HG02943 (cell line): ENCODE measurements at regions not wholly inside any gene's neighbourhood (a gene's known extent, or its start where the extent isn't known, plus 50 kb on each side); places are given as distances from the start of the nearest gene placed in this dataset.

ENCODE experiments used
- ATAC-seq: cut with Tn5 transposase; IDR thresholded peaks from one replicate; pipeline ENCODE4 v1.9.1; 2021; ENCODE audit warnings: mild to moderate bottlenecking, low read depth, moderate library complexity; ENCODE audit not compliant: unreplicated experiment

DNA sequence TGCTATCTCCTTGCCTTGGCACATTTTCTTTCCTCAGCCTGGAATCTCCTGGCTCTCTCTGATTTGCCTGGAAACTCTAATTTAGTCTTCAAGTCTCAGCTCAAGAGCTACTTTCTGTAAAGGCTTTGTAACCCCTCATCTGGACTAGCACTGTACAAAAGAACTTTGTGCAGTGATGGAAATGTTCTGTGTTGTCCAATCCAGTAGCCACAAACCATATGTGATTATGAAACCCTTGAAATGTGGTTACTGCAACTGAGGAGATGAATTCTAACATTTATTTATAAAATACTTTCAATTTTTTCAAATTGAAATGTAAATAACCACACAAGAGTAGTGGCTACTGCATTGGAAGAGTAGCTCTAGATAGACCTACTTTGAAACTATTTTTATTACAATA lies 66.6 kb upstream of the HS3ST1 start:
- ATAC-seq: no peak

DNA sequence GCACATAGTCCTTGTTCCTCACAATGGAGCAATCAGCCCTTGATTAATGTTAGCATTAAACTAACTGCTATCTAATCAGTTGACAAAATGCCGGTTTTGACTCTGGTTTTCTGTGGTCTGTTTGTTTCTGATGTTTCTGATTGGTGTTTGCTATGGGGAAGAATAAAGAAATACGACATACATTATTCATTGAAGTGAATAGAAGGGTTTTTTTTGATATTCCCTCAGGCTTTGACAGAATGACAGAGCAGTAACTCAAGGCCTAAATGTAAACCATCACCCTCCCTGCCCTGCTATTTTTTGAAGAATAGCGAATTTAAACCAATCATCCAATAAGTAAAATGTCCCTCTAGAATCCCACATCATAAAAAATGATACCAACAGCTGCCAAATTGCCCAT lies 65.5 kb upstream of the HS3ST1 start:
- ATAC-seq: no peak

DNA sequence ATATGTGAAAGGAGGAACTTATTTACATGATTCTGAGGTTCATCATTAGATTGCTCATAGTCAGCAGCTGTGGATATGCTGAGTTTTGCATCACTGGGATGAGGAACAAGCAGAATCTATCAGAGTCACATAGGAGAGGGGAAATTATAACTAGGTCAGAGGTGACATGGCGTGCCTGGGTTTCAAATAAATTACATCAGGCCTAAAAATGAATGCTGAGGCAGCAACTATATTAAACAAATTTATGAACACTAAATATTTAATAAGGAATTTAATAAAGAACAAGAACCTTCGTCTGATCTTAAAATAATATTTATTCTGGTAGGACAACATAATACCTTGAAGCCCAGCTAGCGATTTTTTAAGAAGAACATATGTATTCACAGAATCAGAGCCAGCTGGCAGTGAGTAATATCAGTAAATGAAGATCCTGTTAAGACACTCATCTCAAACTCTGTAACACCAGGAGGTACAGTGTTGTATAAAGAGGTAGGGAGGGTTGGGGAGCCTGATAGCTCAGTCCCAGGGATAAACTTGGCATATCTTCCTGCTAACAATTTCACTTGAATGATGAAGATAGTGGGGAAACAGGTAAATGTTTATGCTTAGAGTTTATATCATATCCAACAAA lies 60.9 kb upstream of the HS3ST1 start:
- ATAC-seq: no peak

GRCh38 chr4:11488657-11489452 lies 60.2 kb upstream of the HS3ST1 start:
- ATAC-seq: no peak

DNA sequence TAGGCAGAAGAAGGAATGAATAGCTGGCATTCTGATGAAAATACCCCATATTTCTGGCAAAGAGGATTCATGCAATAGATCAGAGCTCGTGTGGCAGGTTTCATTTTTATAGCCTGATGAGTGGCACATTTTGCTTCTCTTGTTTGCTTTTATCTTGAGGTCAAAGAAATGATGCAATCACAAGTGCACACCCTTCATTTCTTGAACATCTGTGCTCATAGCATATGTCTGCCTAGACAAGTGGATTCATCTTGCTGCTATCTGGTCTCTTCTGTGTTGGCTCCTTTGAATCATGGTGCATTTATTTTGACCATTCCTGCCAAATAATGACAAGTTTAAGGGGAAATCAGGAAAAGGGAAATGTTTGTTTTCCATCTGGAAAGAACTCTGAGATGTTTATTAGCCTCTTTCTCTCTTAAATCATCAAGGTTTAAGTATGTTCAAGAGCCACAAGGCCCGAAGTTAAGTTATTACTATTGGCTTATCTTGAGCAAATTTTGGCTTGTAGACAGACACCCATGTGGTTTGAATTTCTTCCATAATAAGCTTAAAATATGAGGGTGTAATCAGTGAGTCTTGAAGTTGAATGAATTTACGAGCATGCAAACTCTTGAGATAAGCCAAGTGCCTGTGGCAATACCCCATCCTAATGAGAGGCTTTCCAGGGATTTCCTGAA lies 59.3 kb upstream of the HS3ST1 start:
- no peak for ATAC-seq

GRCh38 chr4:11487139-11487538 lies 58.4 kb upstream of the HS3ST1 start:
- no peak for ATAC-seq

DNA sequence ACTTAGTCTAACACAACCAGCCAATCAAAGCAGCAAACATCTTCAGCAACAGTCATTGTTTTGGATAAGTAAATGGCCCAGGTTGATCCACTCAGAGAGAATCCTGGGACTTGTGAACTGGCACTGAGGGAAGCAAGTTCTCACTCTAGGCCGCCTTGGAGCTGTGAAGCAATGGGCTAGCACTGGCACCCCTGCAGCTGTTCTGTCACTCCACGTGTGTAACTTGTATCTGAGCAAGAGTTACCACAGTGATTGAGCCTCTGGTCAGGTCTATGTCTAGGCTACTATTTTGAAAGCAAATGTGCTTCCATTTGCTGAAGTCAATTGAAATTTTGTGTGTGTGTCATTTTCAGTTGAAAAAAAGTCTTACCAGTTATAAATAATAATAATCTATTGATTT lies 57.2 kb upstream of the HS3ST1 start:
- ATAC-seq: no peak

DNA sequence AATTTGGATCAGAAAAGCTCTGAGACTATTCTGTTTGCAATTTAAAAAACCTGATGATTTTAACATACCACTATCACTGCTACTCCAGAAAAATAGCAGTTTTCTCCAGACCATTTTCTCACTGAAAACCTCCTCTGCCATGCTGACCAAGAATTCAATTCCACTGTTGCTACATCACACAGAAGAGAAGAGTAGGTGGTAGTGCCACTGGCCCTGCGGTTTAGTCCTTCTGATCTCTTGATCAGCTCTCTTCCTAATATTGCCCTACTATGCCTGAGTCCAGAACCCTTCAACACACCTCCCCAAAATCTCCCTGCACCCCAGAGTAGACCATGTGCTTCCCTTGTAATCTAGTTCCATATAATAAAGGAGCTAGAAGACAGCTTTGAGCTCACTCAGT lies 55.8 kb upstream of the HS3ST1 start:
- no peak for ATAC-seq

DNA sequence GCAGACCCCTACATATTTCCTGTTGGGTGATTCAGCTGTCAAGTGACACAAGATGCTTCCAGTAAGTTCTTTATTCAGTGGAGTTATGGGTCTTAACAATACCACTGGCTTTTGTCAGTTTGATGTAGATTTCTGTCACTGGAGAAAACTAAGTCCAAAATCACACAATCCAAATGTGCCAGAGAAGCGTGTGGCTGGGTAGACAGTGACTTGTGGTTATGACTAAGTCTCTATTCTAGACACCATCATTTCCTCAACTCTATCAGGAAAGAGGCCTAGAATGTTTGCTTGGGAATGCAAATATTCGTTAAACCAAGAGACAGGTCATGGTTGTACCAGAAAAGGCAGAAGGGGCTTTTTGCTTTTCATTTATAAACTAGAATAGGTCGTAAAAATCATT lies 54.4 kb upstream of the HS3ST1 start:
- no peak for ATAC-seq

DNA sequence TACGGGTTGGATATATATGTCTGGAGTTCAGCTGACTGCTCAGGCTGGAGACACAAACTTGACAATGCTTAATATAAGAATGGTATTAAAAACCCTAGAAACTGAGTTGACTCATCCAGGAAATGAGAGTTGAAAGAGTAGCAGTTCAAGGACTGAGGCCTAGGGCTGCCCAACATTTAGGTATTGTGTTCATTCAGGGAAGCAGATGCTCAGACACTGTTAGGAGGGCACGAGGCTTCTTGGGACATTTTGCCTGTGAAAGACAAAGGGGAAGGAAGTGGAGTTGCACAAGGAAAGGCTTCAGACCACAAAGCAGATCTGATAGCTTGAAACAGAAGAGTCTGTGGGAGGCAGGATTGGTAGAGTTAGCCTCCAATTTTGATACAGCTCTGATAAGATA lies 52.0 kb upstream of the HS3ST1 start:
- ATAC-seq: peak; percentile 83
